HepG2 (cell line): ENCODE measurements at regions not wholly inside any gene's neighbourhood (a gene's known extent, or its start where the extent isn't known, plus 50 kb on each side); places are given as distances from the start of the nearest gene placed in this dataset.

Experiments used
- ATAC-seq: fragments of 200-7000 bp; cut with Tn5 transposase; 3 replicates; pipeline ENCODE4 v1.9.1; 2020; ENCODE audit warnings: mild to moderate bottlenecking, moderate library complexity
- BruUV-seq: library from RNA; stranded (reverse); fragments of 400-500 nt; replicated peaks from 2 replicates; lab custom pipeline; 2021; lab: Mats Ljungman, UMichigan
- CTCF ChIA-PET: fragments of 300-600 bp; formaldehyde crosslinking; extraction: SDS; loops from one replicate; lab custom pipeline; 2021; ENCODE audit warnings: low total read pairs, inconsistent platforms, low intra/inter-chr PET ratio; lab: Yijun Ruan, JAX
- POLR2A ChIA-PET: fragments of 350-600 bp; sonication (Branson Sonifier 250); formaldehyde crosslinking; loops from one replicate; lab custom pipeline; 2020; ENCODE audit warnings: antibody characterized with exemption, inconsistent platforms; lab: Yijun Ruan, JAX
- DNase-seq: peaks from one replicate; pipeline ENCODE4 v3.0.0-alpha.2; 2015; ENCODE audit warnings: low spot score
- FAIRE-seq: peaks from 3 replicates; lab custom pipeline; 2011; peaks lifted over from hg19 to GRCh38; lab: Jason Lieb, UNC
- H2AFZ ChIP-seq: one replicate; pipeline ENCODE4 v1.6.1; 2011; ENCODE audit warnings: low read length, inconsistent platforms
- H3K27ac ChIP-seq: fragments of 300-600 bp; 3 replicates; pipeline ENCODE4 v1.8.0; 2011; ENCODE audit warnings: mixed run types, mild to moderate bottlenecking, mixed read lengths, low read length, inconsistent platforms; ENCODE audit not compliant: insufficient read depth; ENCODE audit errors: extremely low read length
- H3K27me3 ChIP-seq, 2 experiments: fragments of 200-600 bp in 1 of 2; 2 replicates in 1 of 2; 3 replicates in 1 of 2; pipeline versions ENCODE4 v1.6.0 to v1.8.0; 2011; ENCODE audit warnings: low read length in 2 of 2, mild to moderate bottlenecking in 2 of 2, moderate library complexity in 2 of 2, inconsistent platforms in 1 of 2; ENCODE audit not compliant: insufficient read depth in 2 of 2, control insufficient read depth in 1 of 2
- H3K36me3 ChIP-seq, 2 experiments: fragments of 200-600 bp in 1 of 2; replicated peaks in 1 of 2; 2 replicates in 1 of 2; 3 replicates in 1 of 2; pipeline versions ENCODE4 v1.5.1 to v1.8.0; 2011; ENCODE audit warnings: low read length in 2 of 2, inconsistent platforms in 1 of 2; ENCODE audit not compliant: insufficient read depth in 2 of 2, control insufficient read depth in 1 of 2
- H3K4me1 ChIP-seq: 2 replicates; pipeline ENCODE4 v1.5.1; 2012; ENCODE audit warnings: low read length, inconsistent platforms; ENCODE audit not compliant: insufficient read depth
- H3K4me2 ChIP-seq: 2 replicates; pipeline ENCODE4 v1.6.0; 2011; ENCODE audit warnings: low read depth, low read length, inconsistent platforms
- H3K4me3 ChIP-seq, 3 experiments: fragments of 200-600 bp in 1 of 3; sonication (generic), shearing (Covaris generic) in 1 of 3; replicated peaks in 1 of 3; 2 replicates each; pipeline ENCODE4 v1.5.1; 2011 to 2016; ENCODE audit warnings: low read length in 3 of 3, inconsistent platforms in 2 of 3, low read depth in 2 of 3, mild to moderate bottlenecking in 2 of 3, control low read depth in 1 of 3, mixed read lengths in 1 of 3; ENCODE audit not compliant: insufficient read depth in 1 of 3
- H3K79me2 ChIP-seq: one replicate; pipeline ENCODE4 v1.6.1; 2011; ENCODE audit warnings: low read length, inconsistent platforms; ENCODE audit not compliant: insufficient read depth
- H3K9ac ChIP-seq: 2 replicates; pipeline ENCODE4 v1.6.0; 2011; ENCODE audit warnings: mild to moderate bottlenecking, low read depth, low read length, inconsistent platforms; ENCODE audit not compliant: insufficient read depth
- H3K9me3 ChIP-seq: 2 replicates; pipeline ENCODE4 v1.5.1; 2012; ENCODE audit warnings: mild to moderate bottlenecking, low read length
- H4K20me1 ChIP-seq: 2 replicates; pipeline ENCODE4 v1.6.0; 2011; ENCODE audit warnings: inconsistent platforms, mild to moderate bottlenecking, low read length, moderate library complexity; ENCODE audit not compliant: insufficient read depth
- EP300 ChIP-seq, 3 experiments: sonication (generic) in 1 of 3; formaldehyde crosslinking in 1 of 3; IDR thresholded peaks; 2 replicates each; pipeline versions ENCODE4 v1.5.1 to v1.6.1; 2011 to 2020; ENCODE audit warnings: low read depth in 2 of 3, low read length in 2 of 3, borderline replicate concordance in 1 of 3, improper control_type of control experiment in 1 of 3, mild to moderate bottlenecking in 1 of 3, missing genetic modification reagents in 1 of 3, moderate library complexity in 1 of 3
- MLLT10 ChIP-seq: sonication (generic); formaldehyde crosslinking; IDR thresholded peaks from 2 replicates; pipeline ENCODE4 v1.4.0; 2020; ENCODE audit warnings: missing genetic modification reagents
- MTA3 ChIP-seq: sonication (generic); formaldehyde crosslinking; IDR thresholded peaks from 2 replicates; pipeline ENCODE4 v1.4.0; 2020; ENCODE audit warnings: missing genetic modification reagents
- MXD3 ChIP-seq: IDR thresholded peaks from 2 replicates; pipeline ENCODE4 v1.6.1; 2016; ENCODE audit warnings: mild to moderate bottlenecking, missing biosample characterization, missing genetic modification reagents
- PBX2 ChIP-seq: IDR thresholded peaks from 2 replicates; pipeline ENCODE4 v1.6.1; 2016; ENCODE audit warnings: control low read depth
- TAF15 ChIP-seq: fragments of 200-400 bp; formaldehyde crosslinking; IDR thresholded peaks from one replicate; pipeline ENCODE4 v1.6.1; 2018; ENCODE audit warnings: mild to moderate bottlenecking, low read depth, low read length; ENCODE audit not compliant: poor library complexity, severe bottlenecking
- TBP ChIP-seq: sonication (generic); formaldehyde crosslinking; IDR thresholded peaks from 2 replicates; pipeline ENCODE4 v1.5.0; 2020; ENCODE audit warnings: missing genetic modification reagents
- ZBED4 ChIP-seq: sonication (generic); formaldehyde crosslinking; IDR thresholded peaks from 2 replicates; pipeline ENCODE4 v1.4.0; 2020; ENCODE audit warnings: missing genetic modification reagents, borderline replicate concordance
- ZBTB37 ChIP-seq: sonication (generic); formaldehyde crosslinking; IDR thresholded peaks from 2 replicates; pipeline ENCODE4 v1.4.0; 2020; ENCODE audit warnings: mild to moderate bottlenecking, missing genetic modification reagents
- ZNF629 ChIP-seq: sonication (generic); formaldehyde crosslinking; conservative IDR thresholded peaks from 2 replicates; pipeline ENCODE4 v1.5.0; 2020; ENCODE audit warnings: missing genetic modification reagents
- ZNF749 ChIP-seq: sonication (generic); formaldehyde crosslinking; IDR thresholded peaks from 2 replicates; pipeline ENCODE4 v1.8.0; 2022; ENCODE audit warnings: mild to moderate bottlenecking, missing genetic modification reagents, moderate library complexity, borderline replicate concordance
- ZNF781 ChIP-seq: sonication (generic); formaldehyde crosslinking; IDR thresholded peaks from 2 replicates; pipeline ENCODE4 v1.5.1; 2020; ENCODE audit warnings: borderline replicate concordance, mild to moderate bottlenecking, missing genetic modification reagents; ENCODE audit errors: not compliant biosample characterization
- WGBS: methylation state at CpG from one replicate; pipeline ENCODE4 v1.1.6; 2017; ENCODE audit warnings: low lambda C conversion rate; 5-methylcytosine and 5-hydroxymethylcytosine counted together
- in situ Hi-C: cut with HindIII; loops from 2 replicates; pipeline ENCODE4 v1.10.0; 2017; ENCODE audit warnings: low pct_unique_long_range_greater_than_20kb; ENCODE audit not compliant: extremely low pct_ligation_motif_present
- intact Hi-C: fragments of 100-400 bp; cut with micrococcal nuclease; formaldehyde crosslinking; loops from one replicate; pipeline ENCODE4 v1.10.0; 2022; ENCODE audit not compliant: unreplicated experiment

- ChIA-PET POLR2A (no interaction called here), CTCF (no interaction called here)
- Histone ChIP-seq H3K27me3 (no peaks in the 10 kb centered on the region), H3K27ac (no peak overlapping the region), H4K20me1 (no peaks in the 10 kb centered on the region), H2AFZ (no peak overlapping the region), H3K4me1 (no peaks in the 10 kb centered on the region), H3K79me2 (no peaks in the 10 kb centered on the region), H3K9ac (no peak overlapping the region), H3K9me3 (no peaks in the 10 kb centered on the region), H3K36me3 (no peaks in the 10 kb centered on the region), H3K4me3 (no peak overlapping the region), H3K4me2 (no peak overlapping the region)
- DNase-seq (no peak), ATAC-seq (no peak), FAIRE-seq (no peak)
- no TSS peak for BruUV-seq
- WGBS = 32% methylated on average over 6 of the region's 6 CpGs
- intact Hi-C loops = no loop called here
- in situ Hi-C loops = no loop called here
- TF ChIP-seq ZNF749 (CRISPR knock-in tag) (no peak), TAF15 (no peak), PBX2 (CRISPR knock-in tag) (no peak), TBP (CRISPR knock-in tag) (no peak), MTA3 (CRISPR knock-in tag) (no peak), ZNF781 (CRISPR knock-in tag) (no peak), ZBED4 (no peak), MXD3 (CRISPR knock-in tag) (no peak), ZNF629 (CRISPR knock-in tag) (no peak), MLLT10 (no peak), ZBTB37 (CRISPR knock-in tag) (no peak), EP300 (IDR thresholded peaks at IDR 0.05; ENCODE audit: low read depth in 2 of 2, low read length in 2 of 2) (no peak), EP300 (CRISPR knock-in tag; IDR thresholded peaks at IDR 0.05; ENCODE audit: borderline replicate concordance) (no peak)
These were observed 111.4 kb upstream of the FKBP1C start for GRCh38 chr6:63099772-63100459.
